ENCODE measurements at regions not wholly inside any gene's neighbourhood (a gene's known extent, or its start where the extent isn't known, plus 50 kb on each side); places are given as distances from the start of the nearest gene placed in this dataset.

- Histone ChIP-seq H3K9ac (ENCODE audit: low read length) (no peak overlapping the region), H2AFZ (ENCODE audit: low read length) (no peak overlapping the region)
- TF ChIP-seq, protein P1, sequence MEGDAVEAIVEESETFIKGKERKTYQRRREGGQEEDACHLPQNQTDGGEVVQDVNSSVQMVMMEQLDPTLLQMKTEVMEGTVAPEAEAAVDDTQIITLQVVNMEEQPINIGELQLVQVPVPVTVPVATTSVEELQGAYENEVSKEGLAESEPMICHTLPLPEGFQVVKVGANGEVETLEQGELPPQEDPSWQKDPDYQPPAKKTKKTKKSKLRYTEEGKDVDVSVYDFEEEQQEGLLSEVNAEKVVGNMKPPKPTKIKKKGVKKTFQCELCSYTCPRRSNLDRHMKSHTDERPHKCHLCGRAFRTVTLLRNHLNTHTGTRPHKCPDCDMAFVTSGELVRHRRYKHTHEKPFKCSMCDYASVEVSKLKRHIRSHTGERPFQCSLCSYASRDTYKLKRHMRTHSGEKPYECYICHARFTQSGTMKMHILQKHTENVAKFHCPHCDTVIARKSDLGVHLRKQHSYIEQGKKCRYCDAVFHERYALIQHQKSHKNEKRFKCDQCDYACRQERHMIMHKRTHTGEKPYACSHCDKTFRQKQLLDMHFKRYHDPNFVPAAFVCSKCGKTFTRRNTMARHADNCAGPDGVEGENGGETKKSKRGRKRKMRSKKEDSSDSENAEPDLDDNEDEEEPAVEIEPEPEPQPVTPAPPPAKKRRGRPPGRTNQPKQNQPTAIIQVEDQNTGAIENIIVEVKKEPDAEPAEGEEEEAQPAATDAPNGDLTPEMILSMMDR (IDR thresholded peaks at IDR 0.05; ENCODE audit: low read length) = no peak
- TF ChIP-seq EZH2 (IDR thresholded peaks at IDR 0.05; ENCODE audit: borderline replicate concordance, low read length) = no peak
Observed at GRCh38 chr3:124223853-124224252, 231.9 kb upstream of the ROPN1 start.

GRCh38 chr3:124227150-124227630, 235.3 kb upstream of the ROPN1 start:
- no peak for TF ChIP-seq EZH2 (IDR thresholded peaks at IDR 0.05; ENCODE audit: borderline replicate concordance, low read length)
- TF ChIP-seq, protein P1 (IDR thresholded peaks at IDR 0.05; ENCODE audit: low read length) = no peak
- no peaks in the 10 kb centered on the region for H3K79me2 ChIP-seq (ENCODE audit: insufficient read depth, low read length)
- no peak overlapping the region for H2AFZ ChIP-seq (ENCODE audit: low read length)
- H3K36me3 ChIP-seq (ENCODE audit: insufficient read depth, low read length) = no peaks in the 10 kb centered on the region
- H4K20me1 ChIP-seq (ENCODE audit: insufficient read depth, low read length) = no peaks in the 10 kb centered on the region
- H3K4me3 ChIP-seq (ENCODE audit: low read depth, low read length, poor library complexity, severe bottlenecking) = no peak overlapping the region
- H3K27ac ChIP-seq (ENCODE audit: low read depth, low read length, poor library complexity, severe bottlenecking) = no peak overlapping the region
- H3F3A ChIP-seq (ENCODE audit: insufficient read depth, low read length) = no peaks in the 10 kb centered on the region
- no peaks in the 10 kb centered on the region for H3K4me1 ChIP-seq (ENCODE audit: insufficient read depth, low read length, severe bottlenecking)
- no peak overlapping the region for H3K4me2 ChIP-seq (ENCODE audit: low read length)
- H3K9me2 ChIP-seq (ENCODE audit: low read depth, low read length) = no peaks in the 10 kb centered on the region
- H3K9me3 ChIP-seq (ENCODE audit: low read length) = no peaks in the 10 kb centered on the region
- no peak overlapping the region for H3K9ac ChIP-seq (ENCODE audit: low read length)
- no peaks in the 10 kb centered on the region for H3K27me3 ChIP-seq (ENCODE audit: insufficient read depth, low read length)

More at GRCh38 chr3:124223853-124224252, 231.9 kb upstream of the ROPN1 start:
- Histone ChIP-seq H3K4me1 (ENCODE audit: insufficient read depth, low read length, severe bottlenecking) (no peaks in the 10 kb centered on the region), H3F3A (ENCODE audit: insufficient read depth, low read length) (no peaks in the 10 kb centered on the region), H3K4me3 (ENCODE audit: low read depth, low read length, poor library complexity, severe bottlenecking) (no peak overlapping the region), H3K79me2 (ENCODE audit: insufficient read depth, low read length) (no peaks in the 10 kb centered on the region), H3K9me3 (ENCODE audit: low read length) (no peaks in the 10 kb centered on the region), H3K9me2 (ENCODE audit: low read depth, low read length) (no peaks in the 10 kb centered on the region), H3K36me3 (ENCODE audit: insufficient read depth, low read length) (no peaks in the 10 kb centered on the region), H3K27me3 (ENCODE audit: insufficient read depth, low read length) (no peaks in the 10 kb centered on the region), H3K4me2 (ENCODE audit: low read length) (no peak overlapping the region), H4K20me1 (ENCODE audit: insufficient read depth, low read length) (no peaks in the 10 kb centered on the region), H3K27ac (ENCODE audit: low read depth, low read length, poor library complexity, severe bottlenecking) (no peak overlapping the region)

GRCh38 chr3:124229420-124229819, 237.5 kb upstream of the ROPN1 start:
- Histone ChIP-seq H4K20me1 (ENCODE audit: insufficient read depth, low read length) (no peaks in the 10 kb centered on the region), H3F3A (ENCODE audit: insufficient read depth, low read length) (no peaks in the 10 kb centered on the region), H3K36me3 (ENCODE audit: insufficient read depth, low read length) (no peaks in the 10 kb centered on the region), H2AFZ (ENCODE audit: low read length) (no peak overlapping the region), H3K9ac (ENCODE audit: low read length) (no peak overlapping the region), H3K9me2 (ENCODE audit: low read depth, low read length) (no peaks in the 10 kb centered on the region), H3K4me3 (ENCODE audit: low read depth, low read length, poor library complexity, severe bottlenecking) (no peak overlapping the region), H3K79me2 (ENCODE audit: insufficient read depth, low read length) (no peaks in the 10 kb centered on the region), H3K9me3 (ENCODE audit: low read length) (no peaks in the 10 kb centered on the region), H3K4me2 (ENCODE audit: low read length) (no peak overlapping the region), H3K27me3 (ENCODE audit: insufficient read depth, low read length) (no peaks in the 10 kb centered on the region), H3K4me1 (ENCODE audit: insufficient read depth, low read length, severe bottlenecking) (no peaks in the 10 kb centered on the region), H3K27ac (ENCODE audit: low read depth, low read length, poor library complexity, severe bottlenecking) (no peak overlapping the region)
- no peak for TF ChIP-seq EZH2 (IDR thresholded peaks at IDR 0.05; ENCODE audit: borderline replicate concordance, low read length)
- TF ChIP-seq, protein P1 (IDR thresholded peaks at IDR 0.05; ENCODE audit: low read length) = no peak
